OCI-LY3 (cell line): ENCODE measurements at regions not wholly inside any gene's neighbourhood (a gene's known extent, or its start where the extent isn't known, plus 50 kb on each side); places are given as distances from the start of the nearest gene placed in this dataset.

Experiments
- CTCF ChIP-seq: fragments of 200-600, 300-600 bp; sonication (generic); IDR thresholded peaks from 2 replicates; pipeline ENCODE4 v1.5.1; 2014; ENCODE audit warnings: antibody characterized with exemption, low read length, low read depth
- EZH2phosphoT487 ChIP-seq: fragments of 200-600 bp; shearing (Covaris generic); IDR thresholded peaks from 2 replicates; pipeline ENCODE4 v1.6.1; 2018; ENCODE audit warnings: antibody characterized with exemption, mixed run types, low read depth

- no peak for TF ChIP-seq CTCF
- no peak for TF ChIP-seq EZH2phosphoT487
These were observed 102.9 kb upstream of the FAM20C start for GRCh38 chr7:89232-90019.
